CD4-positive, alpha-beta T cell treated with Interleukin-2 at 100 ng/mL for 4 hours (primary cell): ENCODE measurements at regions not wholly inside any gene's neighbourhood (a gene's known extent, or its start where the extent isn't known, plus 50 kb on each side); places are given as distances from the start of the nearest gene placed in this dataset.

Experiments used
- DNase-seq: peaks from one replicate; pipeline ENCODE4 v3.0.0-alpha.2; 2020; ENCODE audit warnings: low spot score

DNA sequence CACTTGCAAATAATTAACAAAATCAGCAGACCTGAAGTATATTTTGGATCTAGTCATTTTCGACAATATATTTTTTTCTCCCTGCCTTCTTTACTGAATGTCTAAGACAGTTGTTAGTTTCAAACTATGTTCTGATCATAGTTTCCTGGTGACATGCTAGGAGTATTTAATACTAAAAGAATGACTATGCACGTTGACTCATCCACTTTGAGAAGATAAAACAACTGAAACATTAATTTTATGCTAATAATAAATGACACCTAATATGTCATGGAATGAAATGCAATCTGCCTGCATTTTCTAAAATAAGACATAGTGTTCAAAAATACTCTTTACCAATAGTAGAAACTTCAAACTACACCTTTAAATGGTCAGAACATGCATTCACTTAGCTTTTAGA is 2123.7 kb upstream of the C9orf72 start:
- DNase-seq = no peak

DNA sequence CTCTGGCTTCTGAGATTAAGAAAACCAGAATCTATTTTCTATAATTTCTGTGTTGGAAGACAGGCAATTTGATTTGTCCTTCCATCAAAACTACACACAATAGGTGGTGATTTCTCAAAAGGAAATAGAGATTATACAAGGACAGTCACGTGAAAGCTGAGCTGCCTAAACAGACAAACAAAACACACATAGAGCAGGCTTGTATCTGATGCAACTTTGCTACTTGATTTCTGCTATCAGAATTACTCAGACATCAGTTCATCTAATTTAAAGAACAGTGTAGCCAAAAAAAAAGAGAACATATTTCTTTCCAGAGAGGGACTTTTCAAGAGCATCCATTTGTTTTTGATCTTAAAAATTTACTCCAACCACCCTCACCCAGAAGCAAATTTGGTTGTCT is 2128.3 kb upstream of the C9orf72 start:
- no peak for DNase-seq

DNA sequence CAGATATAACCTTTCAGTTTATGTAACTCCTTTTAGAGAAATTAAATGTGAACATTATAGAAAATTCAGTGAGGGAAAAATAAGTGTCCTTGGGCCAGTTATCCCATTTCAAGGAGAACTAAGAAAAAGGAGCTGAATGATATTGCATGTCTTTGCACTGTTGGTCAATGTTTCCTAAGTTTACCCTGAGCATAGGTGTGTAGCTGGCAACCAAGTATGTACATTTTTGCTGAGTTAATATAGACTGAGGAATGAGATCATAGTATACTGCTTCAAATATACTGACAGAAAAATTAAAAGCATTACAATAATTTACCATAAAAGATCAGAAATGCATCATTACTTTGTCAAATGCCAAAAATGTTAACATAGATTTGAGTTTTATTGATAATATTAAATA is 2128.7 kb upstream of the C9orf72 start:
- DNase-seq = no peak

DNA sequence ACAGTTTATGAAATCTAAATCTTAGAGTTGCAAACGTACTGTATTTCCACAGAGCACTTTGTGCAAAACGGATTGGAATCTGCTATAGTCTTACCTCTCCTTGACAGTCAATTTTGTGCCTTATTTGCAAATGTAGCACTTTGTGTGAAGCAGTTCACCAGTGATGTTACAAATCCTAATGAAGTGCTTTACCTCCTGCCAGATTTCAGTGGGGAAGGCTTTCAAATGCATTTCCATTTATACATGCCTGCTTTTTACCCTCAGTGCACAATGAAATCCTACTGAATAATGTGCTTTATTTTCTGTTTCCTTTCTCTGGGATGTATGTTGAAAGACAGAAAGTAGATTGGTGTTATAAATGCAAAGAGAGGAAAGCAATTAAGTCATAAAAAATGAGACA is 2141.6 kb upstream of the C9orf72 start:
- DNase-seq = no peak

DNA sequence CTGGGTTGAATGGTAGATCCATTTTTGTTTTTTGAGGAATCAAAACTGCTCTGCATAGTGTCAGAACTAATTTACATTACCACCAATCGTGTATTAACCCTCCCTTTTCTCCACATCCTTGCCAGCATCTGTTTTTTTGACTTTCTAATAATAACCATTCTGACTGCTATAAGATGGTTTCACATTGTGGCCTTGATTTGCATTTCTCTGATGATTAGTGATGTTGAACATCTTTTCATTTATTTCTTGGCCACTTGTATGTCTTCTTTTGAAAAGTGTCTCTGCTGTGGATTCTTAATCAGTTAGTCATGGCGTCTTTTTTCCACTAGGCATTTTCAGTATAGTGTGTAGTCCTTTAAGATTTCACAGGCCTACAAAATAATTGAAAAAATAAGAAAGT is 2144.3 kb upstream of the C9orf72 start:
- DNase-seq = no peak

DNA sequence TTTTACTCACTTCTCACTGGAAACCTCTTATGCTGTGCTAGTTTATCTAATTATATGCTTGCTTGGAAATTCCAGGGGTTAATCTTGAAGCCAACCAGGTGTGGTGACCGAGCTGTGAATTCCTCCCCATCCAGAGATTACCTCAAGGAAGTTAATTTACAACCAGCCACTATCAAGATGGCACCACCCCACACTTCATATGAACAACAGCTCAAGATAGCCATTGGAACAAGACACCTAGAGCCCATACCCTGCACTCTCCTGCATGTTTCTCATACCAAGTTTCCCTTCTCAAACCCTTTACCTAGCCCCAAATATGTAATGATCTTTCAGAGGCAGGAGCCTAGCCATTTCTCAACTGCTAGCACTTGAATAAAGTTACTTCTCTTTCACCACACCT is 2156.9 kb upstream of the C9orf72 start:
- DNase-seq = no peak

DNA sequence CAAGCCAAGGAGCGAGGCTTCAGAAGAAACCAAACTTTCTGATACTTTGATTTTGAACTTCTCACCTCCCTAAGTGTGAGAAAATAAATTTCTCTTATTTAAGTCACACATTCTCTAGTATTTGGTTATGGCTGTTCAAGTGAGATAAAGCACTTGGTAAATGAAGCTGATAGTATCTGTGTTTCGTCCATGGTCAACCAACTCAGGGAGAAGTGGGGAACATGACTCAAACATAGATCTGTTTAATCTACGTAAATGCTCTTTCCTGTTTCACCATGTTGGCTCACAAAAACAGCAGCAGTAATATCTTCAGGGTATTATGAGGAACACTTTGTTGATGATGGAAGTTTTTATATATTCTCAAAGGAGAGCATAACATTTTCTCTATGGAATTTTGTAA is 2167.2 kb upstream of the C9orf72 start:
- no peak for DNase-seq

DNA sequence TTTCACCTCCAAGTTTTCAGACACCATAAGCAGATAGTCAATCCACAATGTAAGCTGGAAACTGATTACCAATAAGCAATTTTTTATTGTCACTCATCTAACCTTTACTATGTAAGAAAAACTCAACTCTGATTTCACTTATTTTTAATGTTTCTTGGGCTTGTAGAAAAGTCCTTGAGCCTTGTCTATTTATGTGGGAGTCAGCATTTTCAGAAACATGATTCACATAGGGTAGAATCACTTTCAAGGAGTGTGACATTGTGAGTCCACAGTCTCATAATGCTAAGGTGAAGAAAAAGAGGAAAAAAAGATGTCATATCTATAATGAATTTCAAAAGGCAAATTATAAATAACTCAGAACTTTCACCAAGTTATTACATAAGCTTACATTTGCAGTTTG is 2167.9 kb upstream of the C9orf72 start:
- DNase-seq = no peak

DNA sequence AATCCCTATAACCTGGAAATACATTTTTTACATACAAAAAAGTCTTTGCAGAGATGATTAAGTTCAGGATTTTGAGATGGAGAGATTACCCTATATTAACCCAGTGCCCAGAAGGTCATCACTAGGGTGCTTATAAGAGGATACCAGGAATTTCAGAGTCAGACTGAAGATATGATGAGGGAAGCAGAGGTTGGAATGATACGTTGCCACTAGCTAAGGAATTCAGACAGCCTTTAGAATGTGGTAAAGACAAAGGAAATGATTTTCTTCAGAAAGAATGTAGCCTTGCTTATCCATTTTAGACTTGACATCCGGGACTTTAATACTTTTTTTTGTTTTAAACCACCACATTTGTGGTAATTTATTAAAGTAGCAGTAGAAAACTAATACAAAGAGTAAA is 2176.8 kb upstream of the C9orf72 start:
- DNase-seq = no peak

DNA sequence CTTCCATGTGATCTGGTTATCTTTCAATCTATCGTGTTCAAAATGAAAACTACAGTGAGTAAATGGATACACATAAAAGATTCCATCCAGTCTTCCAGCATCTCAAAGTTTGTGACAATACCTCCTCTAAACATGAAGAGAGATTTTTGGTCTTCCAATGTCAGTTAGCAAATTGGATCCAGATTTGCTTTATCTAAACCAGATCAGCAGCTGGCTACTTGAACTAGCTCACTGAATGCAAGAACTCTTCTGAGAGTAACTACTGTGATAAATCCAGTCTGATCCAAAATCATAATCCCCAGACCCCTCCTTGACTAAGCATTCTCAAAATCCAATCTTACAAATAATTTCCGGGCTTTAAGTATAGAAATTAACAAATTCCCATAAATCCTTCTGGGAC is 2177.9 kb upstream of the C9orf72 start:
- no peak for DNase-seq

DNA sequence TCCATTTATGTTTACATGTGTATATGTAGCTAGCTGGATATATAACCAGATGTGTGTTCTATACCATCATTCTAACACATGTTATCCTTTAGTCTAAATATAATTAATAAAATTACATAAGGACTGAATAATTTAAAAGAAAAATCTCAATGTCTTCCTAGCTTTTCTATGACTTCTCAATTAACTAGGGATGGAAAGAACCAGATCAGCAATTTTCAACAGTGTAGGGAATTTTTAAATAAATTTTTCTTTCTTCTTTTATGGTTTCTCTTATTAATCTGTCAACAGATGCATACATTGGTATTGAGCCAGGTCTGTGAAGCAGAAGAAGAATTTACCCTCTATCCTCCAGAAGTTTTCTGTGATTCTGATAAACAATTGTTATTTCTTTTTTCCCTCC is 2180.4 kb upstream of the C9orf72 start:
- no peak for DNase-seq

DNA sequence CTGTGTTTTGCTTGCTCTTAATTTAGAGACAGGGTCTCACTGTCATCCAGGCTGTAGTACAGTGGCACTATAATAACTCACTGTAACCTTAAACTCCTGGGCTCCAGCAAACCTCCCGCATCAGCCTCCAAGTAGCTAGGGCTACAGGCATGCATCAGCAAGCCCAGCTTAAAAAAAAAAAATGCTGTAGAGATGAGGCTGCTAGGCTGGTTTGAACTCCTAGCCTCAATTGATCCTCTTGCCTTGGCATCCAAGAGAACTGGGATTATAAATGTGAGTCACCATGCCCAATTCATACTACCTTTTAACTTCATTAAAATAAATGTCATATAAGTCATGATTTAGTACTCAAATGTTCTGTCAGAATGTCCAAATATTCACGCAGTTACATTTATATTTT is 2195.7 kb upstream of the C9orf72 start:
- DNase-seq = no peak

DNA sequence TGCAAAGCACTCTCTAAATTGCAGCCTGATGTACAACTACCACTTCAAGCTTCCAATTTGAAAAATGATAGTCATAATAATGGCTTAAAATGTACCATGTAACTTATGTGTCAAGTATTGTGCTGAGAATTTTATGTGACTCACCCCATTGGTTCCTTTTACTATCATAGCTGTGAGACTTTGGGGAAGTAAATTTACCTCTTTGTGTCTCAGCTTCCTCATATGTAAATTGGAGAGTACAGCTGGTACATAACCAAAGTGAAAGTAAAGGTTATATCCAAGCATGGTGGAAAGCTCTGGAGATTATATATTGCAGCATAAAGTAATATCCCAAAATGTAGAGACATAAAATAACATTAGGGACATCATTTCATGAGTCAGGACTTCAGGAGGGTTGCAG is 2200.4 kb upstream of the C9orf72 start:
- no peak for DNase-seq

DNA sequence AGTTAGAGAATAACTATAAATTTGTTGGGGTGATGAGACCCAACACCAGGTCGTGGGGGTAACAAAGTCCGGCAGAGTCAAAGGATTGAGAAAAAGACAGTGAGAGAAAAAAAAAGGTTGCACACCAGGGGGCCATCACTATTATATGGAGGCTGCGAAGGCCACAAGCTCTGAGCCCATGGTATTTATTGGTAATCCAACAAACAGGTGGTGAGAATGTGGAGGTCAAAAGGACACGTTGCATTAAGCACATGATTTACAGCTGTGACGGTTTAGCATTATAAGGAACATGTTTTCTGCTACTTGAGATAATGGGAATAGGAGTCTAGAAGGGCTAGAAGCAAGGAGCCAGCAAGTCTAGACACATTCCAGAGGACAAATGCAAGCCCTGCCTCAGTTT is 2202.2 kb upstream of the C9orf72 start:
- DNase-seq = no peak

DNA sequence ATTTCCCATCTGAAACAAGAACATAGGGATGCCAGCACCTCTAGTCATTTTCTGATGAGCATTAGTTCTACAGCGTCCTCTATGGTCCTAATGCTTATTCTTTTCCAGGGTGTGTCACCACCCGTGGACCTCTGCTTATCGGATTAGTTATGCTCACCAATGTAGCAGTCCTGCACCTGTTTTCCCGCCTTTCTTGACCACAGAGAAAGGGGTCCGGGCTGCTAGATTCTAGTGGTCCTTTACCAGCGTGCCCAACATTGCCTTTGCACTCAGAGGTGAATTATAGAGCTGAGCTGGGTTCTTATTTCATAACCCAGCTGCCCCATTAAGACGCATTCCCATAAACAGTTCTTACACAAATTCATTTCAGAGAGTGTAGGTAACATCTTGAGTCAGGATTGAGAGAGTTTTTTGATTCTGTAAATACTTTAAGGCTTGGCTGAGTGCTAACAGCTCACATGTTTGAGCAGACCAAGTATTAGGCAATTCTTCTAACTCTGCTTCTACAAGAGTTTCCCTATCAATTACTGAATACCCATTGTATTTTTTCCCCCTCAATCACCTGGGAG is 2205.1 kb upstream of the C9orf72 start:
- no peak for DNase-seq

DNA sequence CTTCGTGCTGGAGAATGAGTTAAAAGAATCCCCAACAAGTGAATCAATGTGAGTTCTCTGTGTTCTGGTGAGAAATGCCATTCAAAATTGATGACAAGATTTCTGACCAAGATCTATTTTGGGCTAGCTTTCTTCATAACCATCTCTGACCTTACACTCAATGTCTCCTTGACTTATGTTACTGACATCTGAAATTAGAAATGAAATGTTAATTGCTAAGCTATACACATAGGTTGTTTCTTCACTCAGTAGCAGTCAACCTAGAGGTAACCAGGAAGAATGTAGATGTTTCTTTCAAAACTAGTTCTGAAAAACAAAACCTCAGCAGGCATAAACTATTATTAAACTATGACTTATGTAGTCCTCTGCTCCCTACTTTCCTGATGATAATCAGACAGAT is 2220.7 kb upstream of the C9orf72 start:
- DNase-seq = no peak

DNA sequence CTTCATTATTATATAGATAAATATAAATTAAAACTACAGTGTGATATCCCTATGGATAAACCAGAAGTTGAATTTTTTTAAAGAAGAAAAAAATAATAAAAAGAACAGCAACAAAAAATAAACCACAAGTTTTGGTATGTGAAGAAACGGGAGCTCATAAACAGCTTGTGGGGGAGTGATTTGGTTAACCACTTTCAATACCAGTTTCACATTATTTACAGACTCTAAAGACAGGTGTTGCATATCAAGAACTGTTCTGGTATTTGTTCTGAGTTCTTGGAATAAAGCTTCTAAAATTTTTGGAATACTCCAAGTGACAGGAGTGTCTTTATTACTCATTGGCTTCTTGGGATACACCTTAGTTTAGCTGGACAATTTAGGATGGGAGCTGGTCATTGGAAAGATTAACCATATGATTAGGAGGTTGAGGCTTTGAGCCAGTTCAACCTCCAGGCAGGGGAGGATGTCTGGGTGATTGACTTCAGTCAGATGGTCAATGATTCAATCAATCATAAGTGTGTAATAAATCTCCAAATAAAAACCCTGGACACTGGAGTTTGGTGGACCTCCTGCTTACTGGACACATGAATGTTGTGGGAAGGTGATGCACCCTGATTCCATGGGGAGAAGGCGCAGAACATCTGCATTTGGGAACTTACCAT is 2223.1 kb upstream of the C9orf72 start:
- DNase-seq = no peak

DNA sequence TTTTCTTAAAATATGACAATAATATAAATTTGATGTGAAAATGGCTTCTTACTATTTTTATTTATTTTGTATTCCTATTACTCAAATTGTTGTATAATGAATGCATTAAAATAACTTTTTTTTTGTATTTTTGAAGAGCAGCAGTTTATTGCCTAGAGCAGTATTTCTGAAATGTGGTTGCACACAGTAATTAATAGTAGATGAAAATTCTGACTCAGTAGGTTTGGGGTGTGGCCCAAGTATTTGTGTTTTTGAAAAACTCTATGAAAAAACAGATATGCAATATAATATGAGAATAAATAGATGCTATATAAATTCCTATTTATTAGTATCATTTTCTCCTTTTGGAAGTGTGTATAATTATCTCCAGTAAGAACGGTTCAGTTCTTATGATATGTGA is 2225.3 kb upstream of the C9orf72 start:
- no peak for DNase-seq

DNA sequence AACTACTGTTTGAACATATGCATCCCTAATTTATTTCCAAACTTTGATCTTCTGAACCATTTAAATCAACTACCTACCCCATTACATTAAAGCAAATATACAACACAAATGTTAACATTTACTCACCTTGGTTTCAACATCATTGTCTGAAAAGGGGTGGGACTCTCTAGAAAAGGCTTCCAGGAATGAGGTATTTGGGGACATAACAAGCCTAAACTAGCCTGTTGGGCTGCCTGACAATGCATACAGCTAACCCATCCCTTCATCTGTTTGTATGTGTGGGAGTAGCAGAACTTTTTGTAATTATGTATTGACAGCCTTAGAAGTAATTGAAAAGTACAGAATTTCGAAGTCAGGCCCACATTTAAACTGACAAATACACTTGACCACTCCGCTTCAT is 2225.9 kb upstream of the C9orf72 start:
- DNase-seq = no peak

DNA sequence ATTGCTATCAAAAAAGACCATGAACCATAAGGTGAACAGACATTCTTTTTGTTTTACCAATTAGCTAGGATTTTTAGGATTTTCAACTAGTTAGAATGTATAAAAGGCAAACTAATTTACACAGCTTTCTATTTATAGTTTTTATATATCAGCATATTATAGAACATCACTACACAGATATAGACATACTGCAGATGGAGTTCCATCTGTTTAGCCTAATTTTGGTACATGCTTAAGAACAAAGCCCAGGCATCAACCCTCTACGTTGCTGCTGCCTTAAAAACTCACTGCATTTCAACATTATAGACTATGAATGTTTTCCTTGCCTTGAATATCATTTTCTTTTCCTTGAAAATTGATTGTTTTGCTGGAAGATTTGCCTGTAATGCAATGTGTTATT is 2227.5 kb upstream of the C9orf72 start:
- no peak for DNase-seq

DNA sequence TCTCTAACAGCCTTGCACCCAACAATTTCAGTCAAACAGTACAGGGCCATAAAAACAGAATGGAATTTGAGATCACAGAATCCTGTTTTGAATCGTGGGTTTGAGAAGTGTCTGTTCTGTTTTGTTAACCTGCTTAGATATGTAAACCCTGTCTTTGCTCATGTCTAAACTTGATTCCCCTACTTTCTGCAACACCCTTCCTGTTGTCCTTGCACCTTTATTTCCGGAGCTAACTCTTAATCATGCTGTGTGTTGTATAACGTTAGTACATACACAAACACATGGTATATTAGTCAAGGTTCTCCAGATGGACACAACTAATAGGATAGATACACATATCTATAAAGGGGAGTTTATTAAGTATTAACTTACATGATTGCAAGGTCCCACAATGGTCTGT is 2229.2 kb upstream of the C9orf72 start:
- no peak for DNase-seq

DNA sequence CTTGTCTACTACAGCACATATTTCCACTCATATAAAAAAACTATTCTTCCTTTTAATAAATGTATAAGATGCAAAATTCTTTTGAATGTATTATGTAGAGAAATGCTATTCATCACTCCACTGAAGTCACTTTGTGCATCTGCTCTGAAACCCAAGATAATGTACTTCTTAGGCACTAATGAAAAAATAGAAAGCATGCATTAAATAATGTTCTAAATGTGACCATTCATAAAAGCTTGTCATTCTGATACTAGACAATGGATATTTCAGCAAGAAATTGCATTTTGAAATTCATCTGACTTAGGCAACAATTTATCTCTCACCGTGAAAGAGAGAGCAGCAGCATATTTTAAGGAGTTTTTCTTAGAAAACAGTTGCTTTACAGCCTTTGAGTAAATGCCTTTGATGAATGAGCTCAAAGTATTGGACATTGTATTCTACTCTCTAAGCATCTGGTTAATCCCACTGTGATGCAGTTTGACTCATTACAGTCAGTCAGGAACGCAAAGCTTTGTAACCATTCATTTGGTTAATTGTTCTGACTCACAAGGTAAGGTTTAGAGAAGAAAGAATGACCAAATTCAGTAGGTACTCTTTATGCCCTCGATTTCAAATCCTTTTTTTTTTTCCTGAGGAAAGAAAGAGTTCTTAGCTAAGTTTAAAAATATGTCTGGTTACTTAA is 2233.8 kb upstream of the C9orf72 start:
- DNase-seq = no peak

DNA sequence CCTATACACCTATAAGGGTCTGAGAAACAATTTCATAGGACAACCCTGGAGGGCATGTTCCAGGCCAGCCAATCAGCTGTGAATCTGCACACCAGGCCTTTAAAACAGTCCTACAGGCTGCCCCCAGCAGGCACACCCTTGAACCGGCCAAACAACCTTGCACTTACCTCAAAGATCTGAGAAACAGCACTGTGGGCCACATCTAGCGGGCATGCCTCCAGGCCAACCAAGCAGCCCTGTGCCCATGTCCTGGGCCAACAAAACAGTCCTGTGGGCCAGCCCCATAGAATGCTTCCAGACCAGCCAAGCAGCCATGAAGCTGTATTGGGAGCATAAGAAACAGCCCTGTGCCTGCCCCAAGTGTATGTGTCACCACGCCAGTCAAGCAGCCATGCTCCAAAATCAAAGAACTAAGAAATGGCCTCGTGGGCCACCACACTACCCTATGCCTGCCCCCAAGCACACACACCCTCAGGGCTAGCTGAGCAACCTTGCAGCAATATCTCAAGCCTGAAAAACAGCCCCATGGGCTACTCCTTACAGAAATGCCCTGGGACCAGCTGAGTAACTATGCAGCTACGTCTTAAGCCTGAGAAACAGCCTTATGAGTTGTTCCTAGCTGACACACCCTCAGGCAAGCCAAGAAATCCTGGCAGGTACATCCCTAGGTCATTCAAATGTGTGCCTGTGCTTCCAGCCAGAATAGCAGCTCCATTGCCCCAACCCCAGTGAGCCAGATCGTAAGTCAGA is 2243.8 kb upstream of the C9orf72 start:
- DNase-seq = no peak
